Hepatocyte (in vitro differentiated cells): ENCODE measurements at regions not wholly inside any gene's neighbourhood (a gene's known extent, or its start where the extent isn't known, plus 50 kb on each side); places are given as distances from the start of the nearest gene placed in this dataset.

Source experiments
- DNase-seq: peaks from one replicate; pipeline ENCODE4 v3.0.0-alpha.2; 2016; ENCODE audit warnings: low spot score
- H2AFZ ChIP-seq: fragments of 200-600 bp; sonication (generic); 2 replicates; pipeline ENCODE4 v1.6.0; 2016; ENCODE audit warnings: antibody characterized with exemption, mild to moderate bottlenecking
- H3K27ac ChIP-seq: fragments of 200-600 bp; sonication (generic); 2 replicates; pipeline ENCODE4 v1.5.1; 2016; ENCODE audit warnings: mild to moderate bottlenecking
- H3K27me3 ChIP-seq: fragments of 200-600 bp; sonication (generic); 2 replicates; pipeline ENCODE4 v1.6.1; 2016
- H3K36me3 ChIP-seq: fragments of 200-600 bp; sonication (generic); replicated peaks from 2 replicates; pipeline ENCODE4 v1.5.1; 2016; ENCODE audit warnings: low read depth; ENCODE audit not compliant: insufficient read depth
- H3K4me1 ChIP-seq: fragments of 200-600 bp; sonication (generic); 2 replicates; pipeline ENCODE4 v1.5.1; 2016; ENCODE audit warnings: mild to moderate bottlenecking, moderate library complexity; ENCODE audit not compliant: insufficient read depth
- H3K4me2 ChIP-seq: fragments of 200-600 bp; sonication (generic); 2 replicates; pipeline ENCODE4 v1.6.0; 2016
- H3K4me3 ChIP-seq: fragments of 200-600 bp; sonication (generic); 2 replicates; pipeline ENCODE4 v1.5.1; 2016; ENCODE audit warnings: mild to moderate bottlenecking
- H3K79me2 ChIP-seq: fragments of 200-600 bp; sonication (generic); 2 replicates; pipeline ENCODE4 v1.6.0; 2017; ENCODE audit warnings: mild to moderate bottlenecking
- H3K9me2 ChIP-seq: fragments of 200-600 bp; sonication (generic); replicated peaks from 2 replicates; pipeline ENCODE4 v1.6.0; 2017; ENCODE audit warnings: mild to moderate bottlenecking; ENCODE audit not compliant: insufficient read depth
- H3K9me3 ChIP-seq: fragments of 200-600 bp; sonication (generic); 2 replicates; pipeline ENCODE4 v1.5.1; 2016; ENCODE audit warnings: low read depth, mild to moderate bottlenecking
- H4K20me1 ChIP-seq: fragments of 200-600 bp; sonication (generic); 2 replicates; pipeline ENCODE4 v1.6.0; 2016; ENCODE audit warnings: mild to moderate bottlenecking; ENCODE audit not compliant: insufficient read depth, poor library complexity, severe bottlenecking
- EZH2 ChIP-seq: fragments of 200-600 bp; sonication (generic); IDR thresholded peaks from 2 replicates; pipeline ENCODE4 v1.6.1; 2016; ENCODE audit warnings: antibody characterized with exemption, mild to moderate bottlenecking, borderline replicate concordance
- EZH2phosphoT487 ChIP-seq: fragments of 200-600 bp; sonication (generic); IDR thresholded peaks from one replicate; pipeline ENCODE4 v1.6.1; 2018; ENCODE audit warnings: antibody characterized with exemption, mild to moderate bottlenecking, low read depth, moderate library complexity; ENCODE audit not compliant: unreplicated experiment, severe bottlenecking
- WGBS: methylation state at CpG from one replicate; pipeline ENCODE4 v1.1.6; 2016; ENCODE audit warnings: low lambda C conversion rate; ENCODE audit errors: missing lambda C conversion rate; 5-methylcytosine and 5-hydroxymethylcytosine counted together
- TF ChIP-seq, protein P1 (sequence below): fragments of 200-600 bp; sonication (generic); IDR thresholded peaks from 2 replicates; pipeline ENCODE4 v1.5.1; 2016; ENCODE audit warnings: antibody characterized with exemption, mild to moderate bottlenecking; ENCODE audit not compliant: poor library complexity

DNA sequence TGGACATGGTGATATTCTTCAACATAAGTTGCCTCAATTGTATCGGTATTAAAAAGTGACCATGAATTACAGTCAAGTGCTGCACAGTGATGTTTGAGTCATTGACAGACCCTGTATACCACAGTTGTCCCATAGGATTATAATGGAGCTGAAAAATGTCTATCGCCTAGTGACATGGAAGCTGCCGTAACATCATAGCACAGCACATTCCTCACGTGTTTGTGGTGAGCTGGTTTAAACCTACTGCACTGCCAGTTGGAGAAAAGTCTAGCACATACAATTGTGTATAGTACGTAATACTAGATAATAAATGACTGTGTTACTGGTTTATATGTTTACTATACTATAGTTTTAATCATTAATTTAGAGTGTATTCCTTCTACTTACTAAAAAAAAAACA, 150.2 kb downstream of the CDH26 start:
- Histone ChIP-seq H3K27me3 (no peaks in the 10 kb centered on the region), H4K20me1 (no peaks in the 10 kb centered on the region), H3K4me1 (no peaks in the 10 kb centered on the region), H3K4me2 (no peak overlapping the region), H3K9me3 (no peaks in the 10 kb centered on the region), H3K4me3 (no peak overlapping the region), H3K27ac (no peak overlapping the region), H3K36me3 (no peaks in the 10 kb centered on the region), H2AFZ (no peak overlapping the region), H3K9me2 (no peaks in the 10 kb centered on the region), H3K79me2 (no peaks in the 10 kb centered on the region)
- no peak for DNase-seq
- 77% methylated on average over 5 of the region's 5 CpGs for WGBS
- TF ChIP-seq EZH2phosphoT487 = no peak
- TF ChIP-seq, protein P1, sequence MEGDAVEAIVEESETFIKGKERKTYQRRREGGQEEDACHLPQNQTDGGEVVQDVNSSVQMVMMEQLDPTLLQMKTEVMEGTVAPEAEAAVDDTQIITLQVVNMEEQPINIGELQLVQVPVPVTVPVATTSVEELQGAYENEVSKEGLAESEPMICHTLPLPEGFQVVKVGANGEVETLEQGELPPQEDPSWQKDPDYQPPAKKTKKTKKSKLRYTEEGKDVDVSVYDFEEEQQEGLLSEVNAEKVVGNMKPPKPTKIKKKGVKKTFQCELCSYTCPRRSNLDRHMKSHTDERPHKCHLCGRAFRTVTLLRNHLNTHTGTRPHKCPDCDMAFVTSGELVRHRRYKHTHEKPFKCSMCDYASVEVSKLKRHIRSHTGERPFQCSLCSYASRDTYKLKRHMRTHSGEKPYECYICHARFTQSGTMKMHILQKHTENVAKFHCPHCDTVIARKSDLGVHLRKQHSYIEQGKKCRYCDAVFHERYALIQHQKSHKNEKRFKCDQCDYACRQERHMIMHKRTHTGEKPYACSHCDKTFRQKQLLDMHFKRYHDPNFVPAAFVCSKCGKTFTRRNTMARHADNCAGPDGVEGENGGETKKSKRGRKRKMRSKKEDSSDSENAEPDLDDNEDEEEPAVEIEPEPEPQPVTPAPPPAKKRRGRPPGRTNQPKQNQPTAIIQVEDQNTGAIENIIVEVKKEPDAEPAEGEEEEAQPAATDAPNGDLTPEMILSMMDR = no peak
- TF ChIP-seq EZH2 = no peak

DNA sequence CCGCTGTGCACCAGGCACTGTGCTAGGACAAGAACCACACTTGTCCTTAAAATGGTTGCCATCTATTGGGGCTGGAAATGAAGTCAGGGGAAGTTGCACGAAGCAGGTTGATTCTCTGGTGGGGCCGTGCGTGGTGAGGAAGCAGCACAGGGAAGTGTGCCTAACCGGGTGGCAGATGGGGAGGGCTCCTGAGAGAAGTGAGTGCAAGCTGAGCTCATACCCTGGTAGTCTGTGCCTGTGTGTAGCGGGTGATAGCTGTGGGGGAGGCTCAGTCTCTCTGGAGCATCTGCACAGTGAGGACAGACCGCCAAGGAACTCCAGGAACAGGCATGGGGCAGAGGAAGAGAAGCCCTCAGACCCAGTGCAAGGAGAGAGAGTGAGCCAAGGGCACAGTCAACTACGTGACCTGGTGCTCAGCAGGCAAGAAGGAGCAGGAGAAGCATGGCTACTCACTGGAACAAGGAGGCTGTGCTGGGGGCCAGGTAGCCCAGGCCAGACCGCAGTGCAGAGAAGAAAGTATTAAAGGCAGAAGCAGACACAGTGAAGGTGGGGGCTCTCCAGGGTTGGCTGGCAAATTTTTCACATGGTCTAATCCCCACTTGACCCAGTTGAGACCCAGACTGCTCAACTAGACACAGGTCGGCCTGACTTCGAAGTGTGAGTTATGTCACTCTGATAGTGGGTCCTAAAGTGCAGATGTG, 155.0 kb downstream of the CDH26 start:
- Histone ChIP-seq H3K4me2 (no peak overlapping the region), H3K27ac (no peak overlapping the region), H3K4me3 (no peak overlapping the region), H2AFZ (no peak overlapping the region), H3K9me3 (no peaks in the 10 kb centered on the region), H3K36me3 (no peaks in the 10 kb centered on the region), H3K4me1 (no peaks in the 10 kb centered on the region), H3K79me2 (no peaks in the 10 kb centered on the region), H4K20me1 (no peaks in the 10 kb centered on the region), H3K27me3 (no peaks in the 10 kb centered on the region), H3K9me2 (no peaks in the 10 kb centered on the region)
- TF ChIP-seq, protein P1 = no peak
- TF ChIP-seq EZH2 (no peak), EZH2phosphoT487 (no peak)
- WGBS = 91% methylated on average over 11 of the region's 11 CpGs
- DNase-seq = no peak

DNA sequence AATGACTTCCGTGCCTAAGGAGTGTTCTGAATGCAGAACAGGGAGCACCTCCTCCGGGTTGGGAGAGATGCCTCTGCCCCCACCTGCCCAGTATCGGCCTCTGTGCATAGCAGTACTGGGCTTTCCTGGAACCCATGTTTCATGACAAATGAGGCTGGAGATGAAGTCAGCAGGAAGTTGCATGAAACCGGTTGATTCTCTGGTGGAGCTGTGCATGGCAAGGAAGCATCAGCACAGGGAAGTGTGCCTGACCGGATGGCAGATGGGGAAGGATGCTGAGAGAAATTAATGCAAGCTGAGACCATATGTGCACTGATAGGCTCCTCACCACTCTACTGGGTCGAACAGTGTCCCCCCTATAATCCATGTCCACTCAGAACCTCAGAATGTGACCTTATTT, 155.5 kb downstream of the CDH26 start:
- TF ChIP-seq EZH2 (no peak), EZH2phosphoT487 (no peak)
- TF ChIP-seq, protein P1 = no peak
- Histone ChIP-seq H3K4me1 (no peaks in the 10 kb centered on the region), H3K27ac (no peak overlapping the region), H3K79me2 (no peaks in the 10 kb centered on the region), H3K4me3 (no peak overlapping the region), H3K4me2 (no peak overlapping the region), H2AFZ (no peak overlapping the region), H4K20me1 (no peaks in the 10 kb centered on the region), H3K27me3 (no peaks in the 10 kb centered on the region), H3K9me2 (no peaks in the 10 kb centered on the region), H3K36me3 (no peaks in the 10 kb centered on the region), H3K9me3 (no peaks in the 10 kb centered on the region)
- no peak for DNase-seq
- WGBS = 78% methylated on average over 6 of the region's 6 CpGs
